ENCODE measurements at regions not wholly inside any gene's neighbourhood (a gene's known extent, or its start where the extent isn't known, plus 50 kb on each side); places are given as distances from the start of the nearest gene placed in this dataset.

DNA sequence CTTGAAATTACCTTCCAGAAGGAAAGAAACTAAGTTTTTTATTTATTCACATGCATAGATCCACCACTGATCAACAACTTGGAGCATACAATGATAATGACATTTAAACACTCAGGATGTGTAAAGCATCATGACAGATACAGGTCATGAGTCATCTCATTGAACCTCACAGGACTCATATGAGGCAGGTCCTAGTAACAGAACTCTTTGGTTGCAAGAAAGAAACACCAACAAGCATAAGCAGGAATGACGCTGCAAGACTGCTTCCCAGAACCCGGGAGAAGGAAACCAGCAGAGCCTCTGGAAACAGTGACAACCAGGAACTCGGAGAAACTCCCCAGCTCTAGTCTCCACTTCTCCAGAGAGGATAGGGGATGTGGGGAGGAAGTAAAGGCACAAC, 60.8 kb upstream of the IPO5 start:
- no peak overlapping the region for H2AFZ ChIP-seq
- DNase-seq (ENCODE audit: low spot score) (no peak), ATAC-seq (no peak)
- no peak for TF ChIP-seq EZH2phosphoT487 (IDR thresholded peaks at IDR 0.05; ENCODE audit: unreplicated experiment)
- no peak overlapping the region for H3K4me2 ChIP-seq
- H3K4me1 ChIP-seq (ENCODE audit: insufficient read depth): no peaks in the 10 kb centered on the region
- H3F3A ChIP-seq (replicated peaks; ENCODE audit: low read depth): no peaks in the 10 kb centered on the region
- Mint-ChIP-seq H3K27ac (no peak overlapping the region), H3K36me3 (ENCODE audit: low read depth) (no peaks in the 10 kb centered on the region), H3K27me3 (ENCODE audit: insufficient read depth, low read depth, poor library complexity) (no peaks in the 10 kb centered on the region), H3K9me3 (peaks cover 7% of the 10 kb centered on the region; the same call in 1 of the 3 replicates), H3K4me3 (no peak overlapping the region), H3K4me1 (no peaks in the 10 kb centered on the region)
- no peaks in the 10 kb centered on the region for H4K20me1 ChIP-seq (replicated peaks; ENCODE audit: insufficient read depth)
- no peaks in the 10 kb centered on the region for H3K79me2 ChIP-seq (replicated peaks; ENCODE audit: insufficient read depth)
- no peak overlapping the region for H3K4me3 ChIP-seq
- H3K27ac ChIP-seq (ENCODE audit: low read depth): no peak overlapping the region
- H3K36me3 ChIP-seq (ENCODE audit: insufficient read depth): no peaks in the 10 kb centered on the region
- H3K27me3 ChIP-seq (ENCODE audit: insufficient read depth): no peaks in the 10 kb centered on the region
- H3K9me2 ChIP-seq (ENCODE audit: insufficient read depth): peaks cover 4% of the 10 kb centered on the region; the same call in 1 of the 2 replicates

GRCh38 chr13:97895383-97895782, 58.1 kb upstream of the IPO5 start:
- Histone ChIP-seq H2AFZ (no peak overlapping the region), H3K4me1 (ENCODE audit: insufficient read depth) (no peaks in the 10 kb centered on the region), H4K20me1 (replicated peaks; ENCODE audit: insufficient read depth) (no peaks in the 10 kb centered on the region), H3K79me2 (replicated peaks; ENCODE audit: insufficient read depth) (no peaks in the 10 kb centered on the region), H3K4me2 (no peak overlapping the region), H3K4me3 (no peak overlapping the region), H3K9me2 (ENCODE audit: insufficient read depth) (no peaks in the 10 kb centered on the region), H3K27me3 (ENCODE audit: insufficient read depth) (no peaks in the 10 kb centered on the region), H3K27ac (ENCODE audit: low read depth) (no peak overlapping the region), H3K36me3 (ENCODE audit: insufficient read depth) (no peaks in the 10 kb centered on the region), H3F3A (replicated peaks; ENCODE audit: low read depth) (no peaks in the 10 kb centered on the region)
- no peak for TF ChIP-seq NANOG (IDR thresholded peaks at IDR 0.05; ENCODE audit: borderline replicate concordance)
- TF ChIP-seq ETS1 (IDR thresholded peaks at IDR 0.05): no peak
- TF ChIP-seq, protein P1, sequence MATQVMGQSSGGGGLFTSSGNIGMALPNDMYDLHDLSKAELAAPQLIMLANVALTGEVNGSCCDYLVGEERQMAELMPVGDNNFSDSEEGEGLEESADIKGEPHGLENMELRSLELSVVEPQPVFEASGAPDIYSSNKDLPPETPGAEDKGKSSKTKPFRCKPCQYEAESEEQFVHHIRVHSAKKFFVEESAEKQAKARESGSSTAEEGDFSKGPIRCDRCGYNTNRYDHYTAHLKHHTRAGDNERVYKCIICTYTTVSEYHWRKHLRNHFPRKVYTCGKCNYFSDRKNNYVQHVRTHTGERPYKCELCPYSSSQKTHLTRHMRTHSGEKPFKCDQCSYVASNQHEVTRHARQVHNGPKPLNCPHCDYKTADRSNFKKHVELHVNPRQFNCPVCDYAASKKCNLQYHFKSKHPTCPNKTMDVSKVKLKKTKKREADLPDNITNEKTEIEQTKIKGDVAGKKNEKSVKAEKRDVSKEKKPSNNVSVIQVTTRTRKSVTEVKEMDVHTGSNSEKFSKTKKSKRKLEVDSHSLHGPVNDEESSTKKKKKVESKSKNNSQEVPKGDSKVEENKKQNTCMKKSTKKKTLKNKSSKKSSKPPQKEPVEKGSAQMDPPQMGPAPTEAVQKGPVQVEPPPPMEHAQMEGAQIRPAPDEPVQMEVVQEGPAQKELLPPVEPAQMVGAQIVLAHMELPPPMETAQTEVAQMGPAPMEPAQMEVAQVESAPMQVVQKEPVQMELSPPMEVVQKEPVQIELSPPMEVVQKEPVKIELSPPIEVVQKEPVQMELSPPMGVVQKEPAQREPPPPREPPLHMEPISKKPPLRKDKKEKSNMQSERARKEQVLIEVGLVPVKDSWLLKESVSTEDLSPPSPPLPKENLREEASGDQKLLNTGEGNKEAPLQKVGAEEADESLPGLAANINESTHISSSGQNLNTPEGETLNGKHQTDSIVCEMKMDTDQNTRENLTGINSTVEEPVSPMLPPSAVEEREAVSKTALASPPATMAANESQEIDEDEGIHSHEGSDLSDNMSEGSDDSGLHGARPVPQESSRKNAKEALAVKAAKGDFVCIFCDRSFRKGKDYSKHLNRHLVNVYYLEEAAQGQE (IDR thresholded peaks at IDR 0.05; ENCODE audit: unreplicated experiment): no peak
- no peak for TF ChIP-seq EZH2 (IDR thresholded peaks at IDR 0.05; ENCODE audit: low read depth, unreplicated experiment)
- no peak for TF ChIP-seq JUNB (IDR thresholded peaks at IDR 0.05; ENCODE audit: unreplicated experiment)
- peaks cover 2% of the 10 kb centered on the region for H3K27me3 Mint-ChIP-seq (ENCODE audit: insufficient read depth, low read depth, poor library complexity)
- H3K27ac Mint-ChIP-seq: no peak overlapping the region
- H3K4me1 Mint-ChIP-seq: no peaks in the 10 kb centered on the region
- DNase-seq (ENCODE audit: low spot score) (no peak), ATAC-seq (no peak)
- no peak overlapping the region for H3K4me3 Mint-ChIP-seq
- no peaks in the 10 kb centered on the region for H3K36me3 Mint-ChIP-seq (ENCODE audit: low read depth)
- peaks cover 7% of the 10 kb centered on the region; the same call in 1 of the 3 replicates for H3K9me3 Mint-ChIP-seq

- ATAC-seq (no peak), DNase-seq (ENCODE audit: low spot score) (no peak)
- Histone ChIP-seq H3K27ac (ENCODE audit: low read depth) (no peak overlapping the region), H4K20me1 (replicated peaks; ENCODE audit: insufficient read depth) (no peaks in the 10 kb centered on the region), H3K79me2 (replicated peaks; ENCODE audit: insufficient read depth) (no peaks in the 10 kb centered on the region), H3K4me1 (ENCODE audit: insufficient read depth) (no peaks in the 10 kb centered on the region), H3K4me3 (no peak overlapping the region), H3K9me2 (ENCODE audit: insufficient read depth) (no peaks in the 10 kb centered on the region), H3K27me3 (ENCODE audit: insufficient read depth) (no peaks in the 10 kb centered on the region), H3K4me2 (no peak overlapping the region), H3F3A (replicated peaks; ENCODE audit: low read depth) (no peaks in the 10 kb centered on the region), H2AFZ (no peak overlapping the region), H3K36me3 (ENCODE audit: insufficient read depth) (no peaks in the 10 kb centered on the region)
- no peaks in the 10 kb centered on the region for H3K36me3 Mint-ChIP-seq (ENCODE audit: low read depth)
- peaks cover 2% of the 10 kb centered on the region for H3K27me3 Mint-ChIP-seq (ENCODE audit: insufficient read depth, low read depth, poor library complexity)
- peaks cover 6% of the 10 kb centered on the region for H3K4me1 Mint-ChIP-seq
- peaks cover 7% of the 10 kb centered on the region; the same call in 1 of the 3 replicates for H3K9me3 Mint-ChIP-seq
- no peak overlapping the region for H3K4me3 Mint-ChIP-seq
- no peak overlapping the region for H3K27ac Mint-ChIP-seq
- TF ChIP-seq POLR2AphosphoS5 (IDR thresholded peaks at IDR 0.05; ENCODE audit: low read depth) (no peak), JUNB (IDR thresholded peaks at IDR 0.05; ENCODE audit: unreplicated experiment) (no peak), EZH2 (IDR thresholded peaks at IDR 0.05; ENCODE audit: low read depth, unreplicated experiment) (no peak)
- TF ChIP-seq, protein P1 (IDR thresholded peaks at IDR 0.05; ENCODE audit: unreplicated experiment): no peak
- TF ChIP-seq, protein P2, sequence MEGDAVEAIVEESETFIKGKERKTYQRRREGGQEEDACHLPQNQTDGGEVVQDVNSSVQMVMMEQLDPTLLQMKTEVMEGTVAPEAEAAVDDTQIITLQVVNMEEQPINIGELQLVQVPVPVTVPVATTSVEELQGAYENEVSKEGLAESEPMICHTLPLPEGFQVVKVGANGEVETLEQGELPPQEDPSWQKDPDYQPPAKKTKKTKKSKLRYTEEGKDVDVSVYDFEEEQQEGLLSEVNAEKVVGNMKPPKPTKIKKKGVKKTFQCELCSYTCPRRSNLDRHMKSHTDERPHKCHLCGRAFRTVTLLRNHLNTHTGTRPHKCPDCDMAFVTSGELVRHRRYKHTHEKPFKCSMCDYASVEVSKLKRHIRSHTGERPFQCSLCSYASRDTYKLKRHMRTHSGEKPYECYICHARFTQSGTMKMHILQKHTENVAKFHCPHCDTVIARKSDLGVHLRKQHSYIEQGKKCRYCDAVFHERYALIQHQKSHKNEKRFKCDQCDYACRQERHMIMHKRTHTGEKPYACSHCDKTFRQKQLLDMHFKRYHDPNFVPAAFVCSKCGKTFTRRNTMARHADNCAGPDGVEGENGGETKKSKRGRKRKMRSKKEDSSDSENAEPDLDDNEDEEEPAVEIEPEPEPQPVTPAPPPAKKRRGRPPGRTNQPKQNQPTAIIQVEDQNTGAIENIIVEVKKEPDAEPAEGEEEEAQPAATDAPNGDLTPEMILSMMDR (conservative IDR thresholded peaks at IDR 0.05; ENCODE audit: low read depth in 2 of 2): no peak
Measured at GRCh38 chr13:97896446-97896845, 57.0 kb upstream of the IPO5 start.
